K562 (cell line): ENCODE measurements at regions not wholly inside any gene's neighbourhood (a gene's known extent, or its start where the extent isn't known, plus 50 kb on each side); places are given as distances from the start of the nearest gene placed in this dataset.

Experiments
- ATAC-seq: fragments of 200-7000 bp; cut with Tn5 transposase; 3 replicates; pipeline ENCODE4 v1.9.1; 2020; ENCODE audit warnings: moderate library complexity
- BruUV-seq: library from RNA; stranded (reverse); fragments of 400-500 nt; replicated peaks from 2 replicates; lab custom pipeline; 2021; lab: Mats Ljungman, UMichigan
- CTCF ChIA-PET: fragments of 300-600 bp; formaldehyde crosslinking; extraction: SDS; loops from one replicate; lab custom pipeline; 2021; ENCODE audit warnings: low intra/inter-chr PET ratio; lab: Yijun Ruan, JAX
- POLR2A ChIA-PET: fragments of 300-600, 350-650 bp; sonication (Branson Sonifier 250); formaldehyde crosslinking; extraction: SDS; loops from one replicate; lab custom pipeline; 2021; ENCODE audit warnings: antibody characterized with exemption, inconsistent platforms; lab: Yijun Ruan, JAX
- DNase-seq, 4 experiments: peaks; one replicate each; pipeline versions ENCODE4 v3.0.0 to v3.0.0-alpha.2; 2011 to 2018; ENCODE audit warnings: low spot score in 3 of 4, mixed read lengths in 3 of 4; ENCODE audit errors: extremely low read depth in 1 of 4
- FAIRE-seq: peaks from 2 replicates; lab custom pipeline; 2011; peaks lifted over from hg19 to GRCh38; lab: Jason Lieb, UNC
- H2AFZ ChIP-seq: 2 replicates; pipeline ENCODE4 v1.6.0; 2011; ENCODE audit warnings: low read depth, low read length, control low read depth, inconsistent platforms
- H3K27ac ChIP-seq: fragments of 200-600 bp; 3 replicates; pipeline ENCODE4 v1.8.0; 2011; ENCODE audit warnings: low read depth, mild to moderate bottlenecking, control low read depth, inconsistent platforms, low read length, moderate library complexity, mixed read lengths; ENCODE audit errors: extremely low read depth
- H3K27me3 ChIP-seq, 2 experiments: fragments of 300-600 bp in 1 of 2; 2 replicates in 1 of 2; 3 replicates in 1 of 2; pipeline versions ENCODE4 v1.6.0 to v1.8.0; 2011; ENCODE audit warnings: inconsistent platforms in 2 of 2, low read length in 2 of 2, mild to moderate bottlenecking in 1 of 2, mixed read lengths in 1 of 2, moderate library complexity in 1 of 2; ENCODE audit not compliant: control insufficient read depth in 2 of 2, insufficient read depth in 2 of 2
- H3K36me3 ChIP-seq: fragments of 300-600 bp; 3 replicates; pipeline ENCODE4 v1.8.0; 2011; ENCODE audit warnings: mild to moderate bottlenecking, low read length, inconsistent platforms; ENCODE audit not compliant: control insufficient read depth, insufficient read depth
- H3K4me1 ChIP-seq, 2 experiments: fragments of 200-600 bp in 1 of 2; replicated peaks in 1 of 2; 2 replicates in 1 of 2; 3 replicates in 1 of 2; pipeline versions ENCODE4 v1.5.1 to v1.8.0; 2011; ENCODE audit warnings: inconsistent platforms in 2 of 2, low read length in 2 of 2, mild to moderate bottlenecking in 1 of 2, mixed read lengths in 1 of 2, moderate library complexity in 1 of 2; ENCODE audit not compliant: control insufficient read depth in 2 of 2, insufficient read depth in 2 of 2
- H3K4me2 ChIP-seq: 2 replicates; pipeline ENCODE4 v1.6.1; 2011; ENCODE audit warnings: low read length, control low read depth, inconsistent platforms, mixed read lengths; ENCODE audit not compliant: insufficient read depth
- H3K4me3 ChIP-seq: fragments of 200-600 bp; sonication (generic), shearing (Covaris generic); 2 replicates; pipeline ENCODE4 v1.5.1; 2016; ENCODE audit warnings: control low read depth, inconsistent platforms
- H3K79me2 ChIP-seq: fragments of 200-600 bp; 3 replicates; pipeline ENCODE4 v1.8.0; 2011; ENCODE audit warnings: low read length, inconsistent platforms; ENCODE audit not compliant: control insufficient read depth, insufficient read depth
- H3K9ac ChIP-seq, 2 experiments: 2 replicates each; pipeline versions ENCODE4 v1.6.0 to v1.6.1; 2011; ENCODE audit warnings: low read depth in 2 of 2, low read length in 2 of 2, control low read depth in 1 of 2, inconsistent platforms in 1 of 2, mild to moderate bottlenecking in 1 of 2, mixed read lengths in 1 of 2; ENCODE audit not compliant: insufficient read depth in 1 of 2
- H3K9me1 ChIP-seq: one replicate; pipeline ENCODE4 v1.6.0; 2011; ENCODE audit warnings: inconsistent platforms, mild to moderate bottlenecking, low read length, moderate library complexity; ENCODE audit not compliant: control insufficient read depth, insufficient read depth
- H3K9me3 ChIP-seq: replicated peaks from 2 replicates; pipeline ENCODE4 v1.5.1; 2011; ENCODE audit warnings: low read depth, low read length, inconsistent platforms; ENCODE audit not compliant: control insufficient read depth, insufficient read depth
- H4K20me1 ChIP-seq: replicated peaks from 2 replicates; pipeline ENCODE4 v1.6.1; 2011; ENCODE audit warnings: low read length, inconsistent platforms, mixed read lengths; ENCODE audit not compliant: control insufficient read depth, insufficient read depth
- DPF2 ChIP-seq: fragments of 450-650 bp; IDR thresholded peaks from 2 replicates; pipeline ENCODE4 v1.6.1; 2016
- FUS ChIP-seq: fragments of 200-400 bp; formaldehyde crosslinking; optimal IDR thresholded peaks from 2 replicates; pipeline ENCODE3; 2017; ENCODE audit warnings: low read depth, low read length
- NCOA2 ChIP-seq, 2 experiments: fragments of 450-650 bp; IDR thresholded peaks; 2 replicates each; pipeline ENCODE4 v1.6.1; 2018; ENCODE audit warnings: mild to moderate bottlenecking in 2 of 2, moderate library complexity in 1 of 2; ENCODE audit not compliant: partially characterized antibody in 2 of 2
- OTX1 ChIP-seq: fragments of 450-650 bp; formaldehyde crosslinking; IDR thresholded peaks from 2 replicates; pipeline ENCODE4 v1.4.0; 2022; ENCODE audit warnings: mild to moderate bottlenecking
- POLR2H ChIP-seq: IDR thresholded peaks from 2 replicates; pipeline ENCODE4 v1.6.1; 2016; ENCODE audit warnings: missing genetic modification characterization, low read depth, mild to moderate bottlenecking, control low read depth, missing compliant biosample characterization, moderate library complexity
- RBFOX2 ChIP-seq: fragments of 200-400 bp; formaldehyde crosslinking; IDR thresholded peaks from 2 replicates; pipeline ENCODE4 v1.6.1; 2017; ENCODE audit warnings: low read depth, mild to moderate bottlenecking, low read length, moderate library complexity
- SAFB ChIP-seq: fragments of 200-400 bp; formaldehyde crosslinking; IDR thresholded peaks from 2 replicates; pipeline ENCODE4 v1.6.1; 2017; ENCODE audit warnings: low read depth, low read length, borderline replicate concordance
- SP1 ChIP-seq: sonication (generic); formaldehyde crosslinking; IDR thresholded peaks from 2 replicates; pipeline ENCODE4 v1.8.1; 2022; ENCODE audit warnings: mild to moderate bottlenecking, missing genetic modification reagents
- TSC22D4 ChIP-seq: fragments of 450-650 bp; IDR thresholded peaks from 2 replicates; pipeline ENCODE4 v1.6.1; 2016; ENCODE audit warnings: missing genetic modification characterization, missing biosample characterization, control low read depth
- USF1 ChIP-seq: sonication (generic); formaldehyde crosslinking; IDR thresholded peaks from 2 replicates; pipeline ENCODE4 v1.9.0; 2022; ENCODE audit warnings: mild to moderate bottlenecking, missing genetic modification reagents
- ZNF41 ChIP-seq: fragments of 250-450 bp; sonication (Bioruptor Pico); conservative IDR thresholded peaks from 2 replicates; pipeline ENCODE4 v1.4.0; 2020; ENCODE audit warnings: mild to moderate bottlenecking
- WGBS: fragments of 100-300 bp; shearing (Covaris generic); methylation state at CpG from one replicate; pipeline ENCODE4 v1.1.6; 2016; ENCODE audit warnings: low coverage, mixed read lengths; ENCODE audit not compliant: insufficient coverage; ENCODE audit errors: missing lambda C conversion rate; 5-methylcytosine and 5-hydroxymethylcytosine counted together
- in situ Hi-C: fragments of 300-500 bp; cut with MboI; formaldehyde crosslinking; loops from 4 replicates; pipeline ENCODE4 v1.15.0; 2018; ENCODE audit warnings: inconsistent platforms, mixed read lengths
- intact Hi-C: fragments of 100-400 bp; cut with micrococcal nuclease; formaldehyde crosslinking; loops from 2 replicates; pipeline ENCODE4 v1.14.2; 2022
- TF ChIP-seq, protein P1 (sequence below): sonication (generic); formaldehyde crosslinking; IDR thresholded peaks from 2 replicates; pipeline ENCODE4 v1.8.0; 2022; ENCODE audit warnings: mild to moderate bottlenecking, missing genetic modification reagents
- TF ChIP-seq, protein P2 (sequence below): fragments of 200-800 bp; sonication (Bioruptor generic); IDR thresholded peaks from 2 replicates; pipeline ENCODE4 v1.6.1; 2017; ENCODE audit warnings: missing genetic modification characterization, missing compliant biosample characterization

GRCh38 chr4:159736411-159736810 is 633.5 kb downstream of the RAPGEF2 start:
- Histone ChIP-seq H2AFZ (no peak overlapping the region), H4K20me1 (no peaks in the 10 kb centered on the region), H3K36me3 (no peaks in the 10 kb centered on the region), H3K4me3 (no peak overlapping the region), H3K9me3 (no peaks in the 10 kb centered on the region), H3K9me1 (no peaks in the 10 kb centered on the region), H3K4me2 (no peak overlapping the region), H3K9ac (no peak overlapping the region), H3K27me3 (no peaks in the 10 kb centered on the region), H3K79me2 (no peaks in the 10 kb centered on the region), H3K27ac (no peak overlapping the region), H3K4me1 (no peaks in the 10 kb centered on the region)
- in situ Hi-C loops (no loop called here), intact Hi-C loops (no loop called here)
- no peak for TF ChIP-seq OTX1
- no peak for TF ChIP-seq SP1
- TF ChIP-seq SAFB: no peak
- no peak for TF ChIP-seq POLR2H (tag)
- TF ChIP-seq, protein P1, sequence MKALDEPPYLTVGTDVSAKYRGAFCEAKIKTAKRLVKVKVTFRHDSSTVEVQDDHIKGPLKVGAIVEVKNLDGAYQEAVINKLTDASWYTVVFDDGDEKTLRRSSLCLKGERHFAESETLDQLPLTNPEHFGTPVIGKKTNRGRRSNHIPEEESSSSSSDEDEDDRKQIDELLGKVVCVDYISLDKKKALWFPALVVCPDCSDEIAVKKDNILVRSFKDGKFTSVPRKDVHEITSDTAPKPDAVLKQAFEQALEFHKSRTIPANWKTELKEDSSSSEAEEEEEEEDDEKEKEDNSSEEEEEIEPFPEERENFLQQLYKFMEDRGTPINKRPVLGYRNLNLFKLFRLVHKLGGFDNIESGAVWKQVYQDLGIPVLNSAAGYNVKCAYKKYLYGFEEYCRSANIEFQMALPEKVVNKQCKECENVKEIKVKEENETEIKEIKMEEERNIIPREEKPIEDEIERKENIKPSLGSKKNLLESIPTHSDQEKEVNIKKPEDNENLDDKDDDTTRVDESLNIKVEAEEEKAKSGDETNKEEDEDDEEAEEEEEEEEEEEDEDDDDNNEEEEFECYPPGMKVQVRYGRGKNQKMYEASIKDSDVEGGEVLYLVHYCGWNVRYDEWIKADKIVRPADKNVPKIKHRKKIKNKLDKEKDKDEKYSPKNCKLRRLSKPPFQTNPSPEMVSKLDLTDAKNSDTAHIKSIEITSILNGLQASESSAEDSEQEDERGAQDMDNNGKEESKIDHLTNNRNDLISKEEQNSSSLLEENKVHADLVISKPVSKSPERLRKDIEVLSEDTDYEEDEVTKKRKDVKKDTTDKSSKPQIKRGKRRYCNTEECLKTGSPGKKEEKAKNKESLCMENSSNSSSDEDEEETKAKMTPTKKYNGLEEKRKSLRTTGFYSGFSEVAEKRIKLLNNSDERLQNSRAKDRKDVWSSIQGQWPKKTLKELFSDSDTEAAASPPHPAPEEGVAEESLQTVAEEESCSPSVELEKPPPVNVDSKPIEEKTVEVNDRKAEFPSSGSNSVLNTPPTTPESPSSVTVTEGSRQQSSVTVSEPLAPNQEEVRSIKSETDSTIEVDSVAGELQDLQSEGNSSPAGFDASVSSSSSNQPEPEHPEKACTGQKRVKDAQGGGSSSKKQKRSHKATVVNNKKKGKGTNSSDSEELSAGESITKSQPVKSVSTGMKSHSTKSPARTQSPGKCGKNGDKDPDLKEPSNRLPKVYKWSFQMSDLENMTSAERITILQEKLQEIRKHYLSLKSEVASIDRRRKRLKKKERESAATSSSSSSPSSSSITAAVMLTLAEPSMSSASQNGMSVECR (CRISPR knock-in tag): no peak
- no peak for TF ChIP-seq ZNF41 (CRISPR knock-in tag)
- no peak for TF ChIP-seq FUS
- TF ChIP-seq, protein P2, sequence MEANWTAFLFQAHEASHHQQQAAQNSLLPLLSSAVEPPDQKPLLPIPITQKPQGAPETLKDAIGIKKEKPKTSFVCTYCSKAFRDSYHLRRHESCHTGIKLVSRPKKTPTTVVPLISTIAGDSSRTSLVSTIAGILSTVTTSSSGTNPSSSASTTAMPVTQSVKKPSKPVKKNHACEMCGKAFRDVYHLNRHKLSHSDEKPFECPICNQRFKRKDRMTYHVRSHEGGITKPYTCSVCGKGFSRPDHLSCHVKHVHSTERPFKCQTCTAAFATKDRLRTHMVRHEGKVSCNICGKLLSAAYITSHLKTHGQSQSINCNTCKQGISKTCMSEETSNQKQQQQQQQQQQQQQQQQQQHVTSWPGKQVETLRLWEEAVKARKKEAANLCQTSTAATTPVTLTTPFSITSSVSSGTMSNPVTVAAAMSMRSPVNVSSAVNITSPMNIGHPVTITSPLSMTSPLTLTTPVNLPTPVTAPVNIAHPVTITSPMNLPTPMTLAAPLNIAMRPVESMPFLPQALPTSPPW: no peak
- TF ChIP-seq TSC22D4: no peak
- TF ChIP-seq USF1: no peak
- no peak for TF ChIP-seq DPF2
- no peak for TF ChIP-seq RBFOX2
- TF ChIP-seq NCOA2 (IDR thresholded peaks at IDR 0.05; ENCODE audit: partially characterized antibody in 2 of 2): no peak
- POLR2A ChIA-PET: no interaction called here
- 0% methylated on average over 5 of the region's 7 CpGs for WGBS
- BruUV-seq: no TSS peak
- DNase-seq (no peak), FAIRE-seq (no peak), ATAC-seq (no peak)
- CTCF ChIA-PET: no interaction called here
